ENCODE measurements at regions not wholly inside any gene's neighbourhood (a gene's known extent, or its start where the extent isn't known, plus 50 kb on each side); places are given as distances from the start of the nearest gene placed in this dataset.

GRCh38 chr10:47130491-47130890 lies 169.5 kb upstream of the GDF10 start:
- no peak for TF ChIP-seq CTCF (conservative IDR thresholded peaks at IDR 0.05; ENCODE audit: low read length)
- TF ChIP-seq EZH2phosphoT487 (IDR thresholded peaks at IDR 0.05; ENCODE audit: borderline replicate concordance) = peak; percentile 62
- peaks cover 70% of the 10 kb centered on the region for H3K4me1 ChIP-seq (ENCODE audit: insufficient read depth, low read length, poor library complexity, severe bottlenecking)
- no peaks in the 10 kb centered on the region for H3K9me3 ChIP-seq (ENCODE audit: insufficient read depth, low read depth, low read length)
- no peaks in the 10 kb centered on the region for H3K36me3 ChIP-seq (ENCODE audit: insufficient read depth, low read length)
- peak overlapping the region; percentile 52 for H3K4me2 ChIP-seq (ENCODE audit: low read depth, low read length, poor library complexity, severe bottlenecking)
- peak overlapping the region; percentile 30 for H3K9ac ChIP-seq (ENCODE audit: low read depth, low read length, poor library complexity, severe bottlenecking)
- H4K20me1 ChIP-seq (ENCODE audit: insufficient read depth, low read length, poor library complexity, severe bottlenecking) = no peaks in the 10 kb centered on the region
- H3K27me3 ChIP-seq (ENCODE audit: insufficient read depth, low read length, poor library complexity, severe bottlenecking) = no peaks in the 10 kb centered on the region
- H3K9me2 ChIP-seq (replicated peaks; ENCODE audit: low read depth, low read length) = no peaks in the 10 kb centered on the region
- H2AFZ ChIP-seq (ENCODE audit: low read length) = no peak overlapping the region
- peak overlapping the region; percentile 41 for H3K4me3 ChIP-seq (ENCODE audit: low read length, poor library complexity, severe bottlenecking)
- H3F3A ChIP-seq (ENCODE audit: low read depth) = peaks cover 11% of the 10 kb centered on the region; the same call in 1 of the 2 replicates
- no peaks in the 10 kb centered on the region for H3K79me2 ChIP-seq (ENCODE audit: insufficient read depth, low read length)

GRCh38 chr10:47133871-47134570 lies 166.0 kb upstream of the GDF10 start:
- H3K4me2 ChIP-seq (ENCODE audit: low read depth, low read length, poor library complexity, severe bottlenecking) = peak overlapping the region; percentile 25
- no peak overlapping the region for H2AFZ ChIP-seq (ENCODE audit: low read length)
- H3K9me2 ChIP-seq (replicated peaks; ENCODE audit: low read depth, low read length) = no peaks in the 10 kb centered on the region
- no peak overlapping the region for H3K4me3 ChIP-seq (ENCODE audit: low read length, poor library complexity, severe bottlenecking)
- no peak overlapping the region for H3K9ac ChIP-seq (ENCODE audit: low read depth, low read length, poor library complexity, severe bottlenecking)
- no peaks in the 10 kb centered on the region for H3K36me3 ChIP-seq (ENCODE audit: insufficient read depth, low read length)
- no peaks in the 10 kb centered on the region for H4K20me1 ChIP-seq (ENCODE audit: insufficient read depth, low read length, poor library complexity, severe bottlenecking)
- no peak for TF ChIP-seq EZH2phosphoT487 (IDR thresholded peaks at IDR 0.05; ENCODE audit: borderline replicate concordance)
- TF ChIP-seq CTCF (conservative IDR thresholded peaks at IDR 0.05; ENCODE audit: low read length) = no peak
- no peaks in the 10 kb centered on the region for H3K9me3 ChIP-seq (ENCODE audit: insufficient read depth, low read depth, low read length)
- no peaks in the 10 kb centered on the region for H3K79me2 ChIP-seq (ENCODE audit: insufficient read depth, low read length)
- H3K27me3 ChIP-seq (ENCODE audit: insufficient read depth, low read length, poor library complexity, severe bottlenecking) = no peaks in the 10 kb centered on the region
- H3F3A ChIP-seq (ENCODE audit: low read depth) = peaks cover 12% of the 10 kb centered on the region; the same call in 1 of the 2 replicates
- H3K4me1 ChIP-seq (ENCODE audit: insufficient read depth, low read length, poor library complexity, severe bottlenecking) = peaks cover 67% of the 10 kb centered on the region

DNA sequence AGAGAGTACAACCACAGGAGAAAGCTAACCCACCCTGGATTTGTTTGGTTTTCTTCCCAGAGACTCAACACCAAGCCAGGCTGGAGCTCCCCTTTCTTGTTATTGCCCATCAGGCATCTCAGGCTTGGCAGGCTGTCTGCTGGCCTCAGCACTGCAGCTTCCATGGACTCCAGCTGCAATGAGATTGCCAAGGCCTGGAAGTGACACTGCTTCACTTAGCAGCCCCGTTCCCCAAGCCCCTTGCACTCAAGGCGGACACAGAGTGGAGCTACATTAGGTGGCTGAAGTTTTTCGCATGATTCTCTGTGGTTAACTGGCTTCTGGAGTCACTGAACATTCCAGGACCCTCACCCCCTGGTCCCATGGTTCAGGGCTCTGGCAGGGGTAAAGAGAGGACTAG lies 163.1 kb upstream of the GDF10 start:
- H3K27me3 ChIP-seq (ENCODE audit: insufficient read depth, low read length, poor library complexity, severe bottlenecking) = no peaks in the 10 kb centered on the region
- no peaks in the 10 kb centered on the region for H3K36me3 ChIP-seq (ENCODE audit: insufficient read depth, low read length)
- no peak overlapping the region for H3K4me2 ChIP-seq (ENCODE audit: low read depth, low read length, poor library complexity, severe bottlenecking)
- peaks cover 66% of the 10 kb centered on the region for H3K4me1 ChIP-seq (ENCODE audit: insufficient read depth, low read length, poor library complexity, severe bottlenecking)
- no peaks in the 10 kb centered on the region for H3K79me2 ChIP-seq (ENCODE audit: insufficient read depth, low read length)
- H3K9me2 ChIP-seq (replicated peaks; ENCODE audit: low read depth, low read length) = no peaks in the 10 kb centered on the region
- H3K9ac ChIP-seq (ENCODE audit: low read depth, low read length, poor library complexity, severe bottlenecking) = peak overlapping the region; percentile 3
- no peaks in the 10 kb centered on the region for H3K9me3 ChIP-seq (ENCODE audit: insufficient read depth, low read depth, low read length)
- no peak for TF ChIP-seq CTCF (conservative IDR thresholded peaks at IDR 0.05; ENCODE audit: low read length)
- no peak for TF ChIP-seq EZH2phosphoT487 (IDR thresholded peaks at IDR 0.05; ENCODE audit: borderline replicate concordance)
- no peak overlapping the region for H3K4me3 ChIP-seq (ENCODE audit: low read length, poor library complexity, severe bottlenecking)
- no peak overlapping the region for H2AFZ ChIP-seq (ENCODE audit: low read length)
- no peaks in the 10 kb centered on the region for H4K20me1 ChIP-seq (ENCODE audit: insufficient read depth, low read length, poor library complexity, severe bottlenecking)
- H3F3A ChIP-seq (ENCODE audit: low read depth) = peaks cover 9% of the 10 kb centered on the region; the same call in 1 of the 2 replicates

All from Loucy (cell line).